OCI-LY3 (cell line): ENCODE measurements at regions not wholly inside any gene's neighbourhood (a gene's known extent, or its start where the extent isn't known, plus 50 kb on each side); places are given as distances from the start of the nearest gene placed in this dataset.
"Not testable (repeated sequence)": the region's sequence is repeated elsewhere in the genome, so short reads cannot be mapped to it uniquely, and the experiment has no call there.

ENCODE experiments used
- H2AFZ ChIP-seq: fragments of 200-600, 300-600 bp; shearing (Covaris generic); 2 replicates; pipeline ENCODE4 v1.6.0; 2014; ENCODE audit warnings: antibody characterized with exemption, low read depth, low read length
- H3K27ac ChIP-seq: fragments of 200-600, 300-600 bp; sonication (generic); 2 replicates; pipeline ENCODE4 v1.5.1; 2014; ENCODE audit warnings: mild to moderate bottlenecking, low read length, moderate library complexity, mixed read lengths
- H3K27me3 ChIP-seq: fragments of 200-600, 300-600 bp; sonication (generic); 2 replicates; pipeline ENCODE4 v1.6.1; 2014; ENCODE audit warnings: low read depth, low read length, mixed read lengths
- H3K36me3 ChIP-seq: fragments of 200-600, 300-600 bp; sonication (generic); replicated peaks from 2 replicates; pipeline ENCODE3; 2014; ENCODE audit warnings: low read depth, low read length, mixed read lengths
- H3K4me1 ChIP-seq: fragments of 300-600, 200-600 bp; sonication (generic); 2 replicates; pipeline ENCODE4 v1.6.1; 2014; ENCODE audit warnings: low read length, mixed read lengths
- H3K4me2 ChIP-seq: fragments of 200-600, 300-600 bp; sonication (generic); 2 replicates; pipeline ENCODE4 v1.6.1; 2014; ENCODE audit warnings: low read length, mixed read lengths
- H3K4me3 ChIP-seq: fragments of 300-600, 200-600 bp; sonication (generic); 2 replicates; pipeline ENCODE4 v1.5.1; 2014; ENCODE audit warnings: antibody characterized with exemption, mild to moderate bottlenecking, low read length, moderate library complexity
- H3K79me2 ChIP-seq: fragments of 300-600, 200-600 bp; shearing (Covaris generic); 2 replicates; pipeline ENCODE4 v1.6.1; 2014; ENCODE audit warnings: mild to moderate bottlenecking, low read length, mixed read lengths
- H3K9ac ChIP-seq: fragments of 300-600, 200-600 bp; shearing (Covaris generic); 2 replicates; pipeline ENCODE4 v1.6.0; 2014; ENCODE audit warnings: mild to moderate bottlenecking, low read length, moderate library complexity
- H3K9me3 ChIP-seq: fragments of 200-600, 300-600 bp; shearing (Covaris generic); 2 replicates; pipeline ENCODE4 v1.6.1; 2014; ENCODE audit warnings: low read length, mixed read lengths; ENCODE audit not compliant: insufficient read depth
- H4K20me1 ChIP-seq: fragments of 200-600, 300-600 bp; sonication (generic); 2 replicates; pipeline ENCODE4 v1.6.1; 2016; ENCODE audit warnings: low read length, mixed read lengths; ENCODE audit not compliant: insufficient read depth
- CTCF ChIP-seq: fragments of 200-600, 300-600 bp; sonication (generic); IDR thresholded peaks from 2 replicates; pipeline ENCODE4 v1.5.1; 2014; ENCODE audit warnings: antibody characterized with exemption, low read length, low read depth
- EZH2phosphoT487 ChIP-seq: fragments of 200-600 bp; shearing (Covaris generic); IDR thresholded peaks from 2 replicates; pipeline ENCODE4 v1.6.1; 2018; ENCODE audit warnings: antibody characterized with exemption, mixed run types, low read depth

- no peaks in the 10 kb centered on the region for H3K36me3 ChIP-seq
These were observed 225.5 kb upstream of the CDH8 start for GRCh38 chr16:62261760-62262159.

GRCh38 chr16:62258931-62259435 is 222.7 kb upstream of the CDH8 start:
- not testable (repeated sequence) for H3K4me3 ChIP-seq, H2AFZ ChIP-seq, H3K9me3 ChIP-seq, H3K9ac ChIP-seq, H3K27me3 ChIP-seq, H3K36me3 ChIP-seq, H3K27ac ChIP-seq, H3K79me2 ChIP-seq, H3K4me2 ChIP-seq, H4K20me1 ChIP-seq, H3K4me1 ChIP-seq

More at GRCh38 chr16:62261760-62262159, 225.5 kb upstream of the CDH8 start:
- TF ChIP-seq EZH2phosphoT487 (no peak), CTCF (no peak)
- no peak overlapping the region for H3K4me3 ChIP-seq
- no peaks in the 10 kb centered on the region for H3K79me2 ChIP-seq
- no peaks in the 10 kb centered on the region for H3K27me3 ChIP-seq
- H3K4me2 ChIP-seq, result no peak overlapping the region
- no peak overlapping the region for H3K27ac ChIP-seq
- no peak overlapping the region for H3K9ac ChIP-seq
- no peaks in the 10 kb centered on the region for H3K4me1 ChIP-seq
- H4K20me1 ChIP-seq, result no peaks in the 10 kb centered on the region
- H3K9me3 ChIP-seq, result no peaks in the 10 kb centered on the region; the same call in 1 of the 2 replicates
- no peak overlapping the region for H2AFZ ChIP-seq

GRCh38 chr16:62256406-62256805 is 220.2 kb upstream of the CDH8 start:
- TF ChIP-seq CTCF, result peak; percentile 20; the same call in 1 of the 2 replicates
- TF ChIP-seq EZH2phosphoT487, result no peak
- no peak overlapping the region for H3K4me3 ChIP-seq
- no peaks in the 10 kb centered on the region for H3K27me3 ChIP-seq
- no peaks in the 10 kb centered on the region for H3K79me2 ChIP-seq
- no peak overlapping the region for H3K9ac ChIP-seq
- no peak overlapping the region for H3K4me2 ChIP-seq
- H2AFZ ChIP-seq, result no peak overlapping the region
- H3K4me1 ChIP-seq, result no peaks in the 10 kb centered on the region
- no peaks in the 10 kb centered on the region for H3K9me3 ChIP-seq
- no peaks in the 10 kb centered on the region for H4K20me1 ChIP-seq
- no peaks in the 10 kb centered on the region for H3K36me3 ChIP-seq
- H3K27ac ChIP-seq, result no peak overlapping the region

GRCh38 chr16:62254847-62255246 is 218.6 kb upstream of the CDH8 start:
- Histone ChIP-seq H4K20me1 (no peaks in the 10 kb centered on the region), H3K36me3 (no peaks in the 10 kb centered on the region), H3K9me3 (no peaks in the 10 kb centered on the region), H3K27ac (no peak overlapping the region), H3K27me3 (no peaks in the 10 kb centered on the region), H3K4me3 (no peak overlapping the region), H3K79me2 (no peaks in the 10 kb centered on the region), H3K4me2 (no peak overlapping the region), H3K9ac (no peak overlapping the region), H2AFZ (no peak overlapping the region), H3K4me1 (no peaks in the 10 kb centered on the region)
- TF ChIP-seq CTCF (no peak), EZH2phosphoT487 (no peak)

GRCh38 chr16:62254372-62254771 is 218.1 kb upstream of the CDH8 start:
- Histone ChIP-seq H3K27ac (no peak overlapping the region), H3K9ac (no peak overlapping the region)

More at GRCh38 chr16:62254372-62254771, 218.1 kb upstream of the CDH8 start:
- Histone ChIP-seq H3K4me1 (no peaks in the 10 kb centered on the region), H3K27me3 (no peaks in the 10 kb centered on the region), H3K79me2 (no peaks in the 10 kb centered on the region), H3K4me2 (no peak overlapping the region), H3K36me3 (no peaks in the 10 kb centered on the region), H4K20me1 (no peaks in the 10 kb centered on the region), H3K9me3 (no peaks in the 10 kb centered on the region), H3K4me3 (no peak overlapping the region), H2AFZ (no peak overlapping the region)
- TF ChIP-seq CTCF, result no peak
- TF ChIP-seq EZH2phosphoT487, result no peak
